HepG2 (cell line): ENCODE measurements at regions not wholly inside any gene's neighbourhood (a gene's known extent, or its start where the extent isn't known, plus 50 kb on each side); places are given as distances from the start of the nearest gene placed in this dataset.

ENCODE experiments used
- EP300 ChIP-seq, 3 experiments: sonication (generic) in 1 of 3; formaldehyde crosslinking in 1 of 3; IDR thresholded peaks; 2 replicates each; pipeline versions ENCODE4 v1.5.1 to v1.6.1; 2011 to 2020; ENCODE audit warnings: low read depth in 2 of 3, low read length in 2 of 3, borderline replicate concordance in 1 of 3, improper control_type of control experiment in 1 of 3, mild to moderate bottlenecking in 1 of 3, missing genetic modification reagents in 1 of 3, moderate library complexity in 1 of 3
- ZNF280B ChIP-seq: sonication (generic); formaldehyde crosslinking; IDR thresholded peaks from 2 replicates; pipeline ENCODE4 v1.5.0; 2020; ENCODE audit warnings: missing genetic modification reagents, mild to moderate bottlenecking, borderline replicate concordance

- TF ChIP-seq EP300 (IDR thresholded peaks at IDR 0.05; ENCODE audit: low read depth in 2 of 2, low read length in 2 of 2) (no peak), EP300 (CRISPR knock-in tag; IDR thresholded peaks at IDR 0.05; ENCODE audit: borderline replicate concordance) (no peak), ZNF280B (CRISPR knock-in tag) (no peak)
Observed at GRCh38 chr18:61605376-61606067, 272.3 kb downstream of the CDH20 start.
